ENCODE measurements at regions not wholly inside any gene's neighbourhood (a gene's known extent, or its start where the extent isn't known, plus 50 kb on each side); places are given as distances from the start of the nearest gene placed in this dataset.
"Not testable (repeated sequence)": the region's sequence is repeated elsewhere in the genome, so short reads cannot be mapped to it uniquely, and the experiment has no call there.

GRCh38 chr7:51389952-51390351 lies 73.3 kb upstream of the COBL start:
- H2BK5ac ChIP-seq (ENCODE audit: low read depth, low read length, poor library complexity, severe bottlenecking); H2AFZ ChIP-seq (ENCODE audit: low read depth, low read length); H3K23ac ChIP-seq (ENCODE audit: low read length in 2 of 2); DNase-seq; H3K79me1 ChIP-seq (replicated peaks; ENCODE audit: low read length, poor library complexity, severe bottlenecking); H2BK120ac ChIP-seq (ENCODE audit: low read depth, low read length); H3K4ac ChIP-seq (ENCODE audit: low read depth in 1 of 2, low read length in 2 of 2); H3K9ac ChIP-seq (ENCODE audit: low read length); H3K14ac ChIP-seq (ENCODE audit: low read length in 2 of 2); H2BK15ac ChIP-seq (ENCODE audit: low read depth, poor library complexity, severe bottlenecking); H3K4me1 ChIP-seq (ENCODE audit: control insufficient read depth, insufficient read depth, low read depth, low read length); H3K18ac ChIP-seq (ENCODE audit: low read depth in 1 of 2, low read length in 2 of 2); H3K27ac ChIP-seq (ENCODE audit: low read length, poor library complexity, severe bottlenecking); H3K36me3 ChIP-seq (ENCODE audit: control insufficient read depth in 1 of 2, insufficient read depth in 2 of 2, low read depth in 1 of 2, low read length in 2 of 2); H3K9me3 ChIP-seq (ENCODE audit: control insufficient read depth, low read length); H4K8ac ChIP-seq (ENCODE audit: low read length); H4K91ac ChIP-seq (ENCODE audit: low read length); H3K27me3 ChIP-seq (ENCODE audit: control insufficient read depth in 1 of 2, insufficient read depth in 1 of 2, low read length in 2 of 2); H3K4me3 ChIP-seq (ENCODE audit: insufficient read depth in 1 of 2, low read depth in 1 of 2, low read length in 2 of 2); H2BK12ac ChIP-seq (ENCODE audit: low read length in 2 of 2); H2AK5ac ChIP-seq (ENCODE audit: low read length, severe bottlenecking); H3K4me2 ChIP-seq (ENCODE audit: low read length, poor library complexity, severe bottlenecking): not testable (repeated sequence)
- 100% methylated on average over 2 of the region's 8 CpGs for WGBS

GRCh38 chr7:51389216-51389812 lies 72.7 kb upstream of the COBL start:
- H3K9me3 ChIP-seq (ENCODE audit: control insufficient read depth, low read length); H2BK15ac ChIP-seq (ENCODE audit: low read depth, poor library complexity, severe bottlenecking): not testable (repeated sequence)

GRCh38 chr7:51388241-51388640 lies 71.6 kb upstream of the COBL start:
- not testable (repeated sequence) for H2AFZ ChIP-seq (ENCODE audit: low read depth, low read length); H3K9me3 ChIP-seq (ENCODE audit: control insufficient read depth, low read length); H3K36me3 ChIP-seq (ENCODE audit: control insufficient read depth in 1 of 2, insufficient read depth in 2 of 2, low read depth in 1 of 2, low read length in 2 of 2); H4K8ac ChIP-seq (ENCODE audit: low read length); H3K9ac ChIP-seq (ENCODE audit: low read length); H3K27ac ChIP-seq (ENCODE audit: low read length, poor library complexity, severe bottlenecking); H3K27me3 ChIP-seq (ENCODE audit: control insufficient read depth in 1 of 2, insufficient read depth in 1 of 2, low read length in 2 of 2); H3K79me1 ChIP-seq (replicated peaks; ENCODE audit: low read length, poor library complexity, severe bottlenecking); H3K14ac ChIP-seq (ENCODE audit: low read length in 2 of 2); H3K4me2 ChIP-seq (ENCODE audit: low read length, poor library complexity, severe bottlenecking); H3K4me1 ChIP-seq (ENCODE audit: control insufficient read depth, insufficient read depth, low read depth, low read length); H2BK120ac ChIP-seq (ENCODE audit: low read depth, low read length); H3K4me3 ChIP-seq (ENCODE audit: insufficient read depth in 1 of 2, low read depth in 1 of 2, low read length in 2 of 2); H4K91ac ChIP-seq (ENCODE audit: low read length); H2BK12ac ChIP-seq (ENCODE audit: low read length in 2 of 2); H2BK5ac ChIP-seq (ENCODE audit: low read depth, low read length, poor library complexity, severe bottlenecking); H2BK15ac ChIP-seq (ENCODE audit: low read depth, poor library complexity, severe bottlenecking); H3K4ac ChIP-seq (ENCODE audit: low read depth in 1 of 2, low read length in 2 of 2); H3K23ac ChIP-seq (ENCODE audit: low read length in 2 of 2); H3K18ac ChIP-seq (ENCODE audit: low read depth in 1 of 2, low read length in 2 of 2); DNase-seq; H2AK5ac ChIP-seq (ENCODE audit: low read length, severe bottlenecking)
- 96% methylated on average over 10 of the region's 16 CpGs for WGBS

More at GRCh38 chr7:51389216-51389812, 72.7 kb upstream of the COBL start:
- not testable (repeated sequence) for H2BK120ac ChIP-seq (ENCODE audit: low read depth, low read length); H3K14ac ChIP-seq (ENCODE audit: low read length in 2 of 2); H3K9ac ChIP-seq (ENCODE audit: low read length); H2AFZ ChIP-seq (ENCODE audit: low read depth, low read length); H2AK5ac ChIP-seq (ENCODE audit: low read length, severe bottlenecking); H2BK5ac ChIP-seq (ENCODE audit: low read depth, low read length, poor library complexity, severe bottlenecking); H3K4ac ChIP-seq (ENCODE audit: low read depth in 1 of 2, low read length in 2 of 2); H3K79me1 ChIP-seq (replicated peaks; ENCODE audit: low read length, poor library complexity, severe bottlenecking); H3K27me3 ChIP-seq (ENCODE audit: control insufficient read depth in 1 of 2, insufficient read depth in 1 of 2, low read length in 2 of 2); H3K18ac ChIP-seq (ENCODE audit: low read depth in 1 of 2, low read length in 2 of 2); H2BK12ac ChIP-seq (ENCODE audit: low read length in 2 of 2); H4K8ac ChIP-seq (ENCODE audit: low read length); H3K36me3 ChIP-seq (ENCODE audit: control insufficient read depth in 1 of 2, insufficient read depth in 2 of 2, low read depth in 1 of 2, low read length in 2 of 2); DNase-seq; H3K23ac ChIP-seq (ENCODE audit: low read length in 2 of 2); H3K27ac ChIP-seq (ENCODE audit: low read length, poor library complexity, severe bottlenecking); H3K4me1 ChIP-seq (ENCODE audit: control insufficient read depth, insufficient read depth, low read depth, low read length); H3K4me3 ChIP-seq (ENCODE audit: insufficient read depth in 1 of 2, low read depth in 1 of 2, low read length in 2 of 2); H3K4me2 ChIP-seq (ENCODE audit: low read length, poor library complexity, severe bottlenecking); H4K91ac ChIP-seq (ENCODE audit: low read length)
- 93% methylated on average over 22 of the region's 22 CpGs for WGBS

GRCh38 chr7:51386806-51387568 lies 70.4 kb upstream of the COBL start:
- WGBS, result 94% methylated on average over 21 of the region's 34 CpGs
- H2BK15ac ChIP-seq (ENCODE audit: low read depth, poor library complexity, severe bottlenecking), result not testable (repeated sequence)

More at GRCh38 chr7:51386806-51387568, 70.4 kb upstream of the COBL start:
- H3K4me3 ChIP-seq (ENCODE audit: insufficient read depth in 1 of 2, low read depth in 1 of 2, low read length in 2 of 2); DNase-seq; H3K18ac ChIP-seq (ENCODE audit: low read depth in 1 of 2, low read length in 2 of 2); H3K4me1 ChIP-seq (ENCODE audit: control insufficient read depth, insufficient read depth, low read depth, low read length); H3K27ac ChIP-seq (ENCODE audit: low read length, poor library complexity, severe bottlenecking); H3K4ac ChIP-seq (ENCODE audit: low read depth in 1 of 2, low read length in 2 of 2); H4K8ac ChIP-seq (ENCODE audit: low read length); H3K79me1 ChIP-seq (replicated peaks; ENCODE audit: low read length, poor library complexity, severe bottlenecking); H2AFZ ChIP-seq (ENCODE audit: low read depth, low read length); H2BK12ac ChIP-seq (ENCODE audit: low read length in 2 of 2); H4K91ac ChIP-seq (ENCODE audit: low read length); H3K9ac ChIP-seq (ENCODE audit: low read length); H2BK120ac ChIP-seq (ENCODE audit: low read depth, low read length); H3K4me2 ChIP-seq (ENCODE audit: low read length, poor library complexity, severe bottlenecking); H3K27me3 ChIP-seq (ENCODE audit: control insufficient read depth in 1 of 2, insufficient read depth in 1 of 2, low read length in 2 of 2); H2AK5ac ChIP-seq (ENCODE audit: low read length, severe bottlenecking); H3K14ac ChIP-seq (ENCODE audit: low read length in 2 of 2); H3K9me3 ChIP-seq (ENCODE audit: control insufficient read depth, low read length); H3K36me3 ChIP-seq (ENCODE audit: control insufficient read depth in 1 of 2, insufficient read depth in 2 of 2, low read depth in 1 of 2, low read length in 2 of 2); H2BK5ac ChIP-seq (ENCODE audit: low read depth, low read length, poor library complexity, severe bottlenecking); H3K23ac ChIP-seq (ENCODE audit: low read length in 2 of 2): not testable (repeated sequence)

Data from mesenchymal stem cell (in vitro differentiated cells and primary cell).